ENCODE measurements at regions not wholly inside any gene's neighbourhood (a gene's known extent, or its start where the extent isn't known, plus 50 kb on each side); places are given as distances from the start of the nearest gene placed in this dataset.

GRCh38 chr4:27463816-27464215 lies 603.2 kb downstream of the STIM2 start:
- DNase-seq (ENCODE audit: extremely low spot score, unreplicated experiment): no peak

GRCh38 chr4:27467351-27467750 lies 606.7 kb downstream of the STIM2 start:
- Mint-ChIP-seq H3K4me1 (ENCODE audit: unreplicated experiment) (no peaks in the 10 kb centered on the region), H3K27ac (ENCODE audit: unreplicated experiment) (no peak overlapping the region), H3K36me3 (ENCODE audit: unreplicated experiment) (no peaks in the 10 kb centered on the region), H3K4me3 (ENCODE audit: unreplicated experiment) (no peak overlapping the region), H3K9me3 (ENCODE audit: unreplicated experiment) (peaks cover 16% of the 10 kb centered on the region), H3K27me3 (ENCODE audit: unreplicated experiment) (no peaks in the 10 kb centered on the region)
- no peak for DNase-seq (ENCODE audit: extremely low spot score, unreplicated experiment)
- TF ChIP-seq CTCF (IDR thresholded peaks at IDR 0.05): no peak

More at GRCh38 chr4:27463816-27464215, 603.2 kb downstream of the STIM2 start:
- no peak overlapping the region for H3K27ac Mint-ChIP-seq (ENCODE audit: unreplicated experiment)
- no peaks in the 10 kb centered on the region for H3K4me1 Mint-ChIP-seq (ENCODE audit: unreplicated experiment)
- H3K36me3 Mint-ChIP-seq (ENCODE audit: unreplicated experiment): no peaks in the 10 kb centered on the region
- H3K9me3 Mint-ChIP-seq (ENCODE audit: unreplicated experiment): peaks cover 21% of the 10 kb centered on the region
- H3K27me3 Mint-ChIP-seq (ENCODE audit: unreplicated experiment): no peaks in the 10 kb centered on the region
- TF ChIP-seq CTCF (IDR thresholded peaks at IDR 0.05): no peak
- H3K4me3 Mint-ChIP-seq (ENCODE audit: unreplicated experiment): no peak overlapping the region

GRCh38 chr4:27472364-27472763 lies 611.7 kb downstream of the STIM2 start:
- no peak overlapping the region for H3K4me3 Mint-ChIP-seq (ENCODE audit: unreplicated experiment)

GRCh38 chr4:27474691-27475090 lies 614.0 kb downstream of the STIM2 start:
- no peak for TF ChIP-seq CTCF (IDR thresholded peaks at IDR 0.05)
- H3K36me3 Mint-ChIP-seq (ENCODE audit: unreplicated experiment): no peaks in the 10 kb centered on the region
- no peaks in the 10 kb centered on the region for H3K27me3 Mint-ChIP-seq (ENCODE audit: unreplicated experiment)
- H3K4me3 Mint-ChIP-seq (ENCODE audit: unreplicated experiment): no peak overlapping the region
- no peak overlapping the region for H3K27ac Mint-ChIP-seq (ENCODE audit: unreplicated experiment)
- no peak for DNase-seq (ENCODE audit: extremely low spot score, unreplicated experiment)
- H3K9me3 Mint-ChIP-seq (ENCODE audit: unreplicated experiment): no peaks in the 10 kb centered on the region
- H3K4me1 Mint-ChIP-seq (ENCODE audit: unreplicated experiment): no peaks in the 10 kb centered on the region

More at GRCh38 chr4:27472364-27472763, 611.7 kb downstream of the STIM2 start:
- Mint-ChIP-seq H3K36me3 (ENCODE audit: unreplicated experiment) (no peaks in the 10 kb centered on the region), H3K9me3 (ENCODE audit: unreplicated experiment) (no peaks in the 10 kb centered on the region), H3K27ac (ENCODE audit: unreplicated experiment) (no peak overlapping the region), H3K27me3 (ENCODE audit: unreplicated experiment) (no peaks in the 10 kb centered on the region), H3K4me1 (ENCODE audit: unreplicated experiment) (no peaks in the 10 kb centered on the region)
- no peak for TF ChIP-seq CTCF (IDR thresholded peaks at IDR 0.05)
- no peak for DNase-seq (ENCODE audit: extremely low spot score, unreplicated experiment)

- Mint-ChIP-seq H3K27me3 (ENCODE audit: unreplicated experiment) (no peaks in the 10 kb centered on the region), H3K4me3 (ENCODE audit: unreplicated experiment) (no peak overlapping the region), H3K4me1 (ENCODE audit: unreplicated experiment) (no peaks in the 10 kb centered on the region), H3K36me3 (ENCODE audit: unreplicated experiment) (no peaks in the 10 kb centered on the region), H3K9me3 (ENCODE audit: unreplicated experiment) (no peaks in the 10 kb centered on the region), H3K27ac (ENCODE audit: unreplicated experiment) (no peak overlapping the region)
- TF ChIP-seq CTCF (IDR thresholded peaks at IDR 0.05): no peak
- DNase-seq (ENCODE audit: extremely low spot score, unreplicated experiment): no peak
These were observed 623.6 kb downstream of the STIM2 start for GRCh38 chr4:27484216-27484615.

Measured in osteocyte (in vitro differentiated cells).